ENCODE measurements at regions not wholly inside any gene's neighbourhood (a gene's known extent, or its start where the extent isn't known, plus 50 kb on each side); places are given as distances from the start of the nearest gene placed in this dataset.

- TF ChIP-seq CTCF (IDR thresholded peaks at IDR 0.05; ENCODE audit: low read depth, low read length, missing input control): peak; percentile 34
- no peak for TF ChIP-seq GABPA (IDR thresholded peaks at IDR 0.05 in 1 of 2, conservative IDR thresholded peaks at IDR 0.05 in 1 of 2)
- TF ChIP-seq HNF4G (IDR thresholded peaks at IDR 0.05): no peak
- TF ChIP-seq RAD21 (IDR thresholded peaks at IDR 0.05): peak; percentile 73
- TF ChIP-seq, protein P1, sequence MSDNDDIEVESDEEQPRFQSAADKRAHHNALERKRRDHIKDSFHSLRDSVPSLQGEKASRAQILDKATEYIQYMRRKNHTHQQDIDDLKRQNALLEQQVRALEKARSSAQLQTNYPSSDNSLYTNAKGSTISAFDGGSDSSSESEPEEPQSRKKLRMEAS (IDR thresholded peaks at IDR 0.05): no peak
- no peak for TF ChIP-seq YY1 (IDR thresholded peaks at IDR 0.05)
- TF ChIP-seq HNF4A (conservative IDR thresholded peaks at IDR 0.05): peak; percentile 17 to 22
- TF ChIP-seq ZBTB33 (IDR thresholded peaks at IDR 0.05): no peak
These were observed 279.9 kb downstream of the RPS29 start for GRCh38 chr14:49306152-49306751.
